ENCODE measurements at regions not wholly inside any gene's neighbourhood (a gene's known extent, or its start where the extent isn't known, plus 50 kb on each side); places are given as distances from the start of the nearest gene placed in this dataset.
"Not testable (repeated sequence)": the region's sequence is repeated elsewhere in the genome, so short reads cannot be mapped to it uniquely, and the experiment has no call there.

DNA sequence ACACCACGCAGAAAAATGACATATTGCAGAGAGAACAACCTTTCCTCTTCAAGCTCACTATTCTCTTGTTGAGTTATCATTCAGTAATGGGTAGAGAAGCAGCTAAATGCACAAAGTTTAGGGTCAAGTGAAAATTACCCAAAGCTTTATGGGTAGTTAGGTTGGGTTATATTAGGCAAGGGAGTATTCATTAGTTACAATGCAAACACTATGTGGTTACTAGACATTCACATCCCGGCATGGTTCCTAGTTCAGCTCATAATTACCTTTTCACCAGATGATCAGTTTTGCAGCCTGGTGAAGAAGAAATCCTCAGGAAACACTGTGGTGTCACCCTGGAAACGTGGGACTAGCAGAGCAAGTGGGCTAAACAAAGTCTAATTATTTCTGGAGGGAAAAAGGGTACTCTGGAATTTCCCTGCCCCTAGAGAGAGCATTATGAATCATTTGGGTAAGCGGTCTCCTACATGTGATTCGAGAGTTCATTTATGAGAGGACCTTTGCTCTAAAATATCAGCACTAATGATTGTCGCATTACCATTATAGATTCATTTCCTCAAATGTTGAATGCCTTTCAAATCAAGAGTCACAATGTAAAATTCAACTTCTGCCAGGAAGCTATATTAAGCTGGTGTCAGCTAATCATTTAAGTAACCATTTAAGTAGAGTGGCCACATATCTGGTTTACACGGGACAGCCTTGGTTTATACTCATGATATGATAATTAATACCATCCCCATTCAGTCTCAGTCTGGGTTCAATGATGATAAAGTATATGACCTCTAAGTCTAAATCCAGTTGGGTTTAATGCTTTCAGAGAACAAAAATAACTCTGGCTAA lies 1208.0 kb downstream of the DIAPH3 start:
- TF ChIP-seq, protein P1, sequence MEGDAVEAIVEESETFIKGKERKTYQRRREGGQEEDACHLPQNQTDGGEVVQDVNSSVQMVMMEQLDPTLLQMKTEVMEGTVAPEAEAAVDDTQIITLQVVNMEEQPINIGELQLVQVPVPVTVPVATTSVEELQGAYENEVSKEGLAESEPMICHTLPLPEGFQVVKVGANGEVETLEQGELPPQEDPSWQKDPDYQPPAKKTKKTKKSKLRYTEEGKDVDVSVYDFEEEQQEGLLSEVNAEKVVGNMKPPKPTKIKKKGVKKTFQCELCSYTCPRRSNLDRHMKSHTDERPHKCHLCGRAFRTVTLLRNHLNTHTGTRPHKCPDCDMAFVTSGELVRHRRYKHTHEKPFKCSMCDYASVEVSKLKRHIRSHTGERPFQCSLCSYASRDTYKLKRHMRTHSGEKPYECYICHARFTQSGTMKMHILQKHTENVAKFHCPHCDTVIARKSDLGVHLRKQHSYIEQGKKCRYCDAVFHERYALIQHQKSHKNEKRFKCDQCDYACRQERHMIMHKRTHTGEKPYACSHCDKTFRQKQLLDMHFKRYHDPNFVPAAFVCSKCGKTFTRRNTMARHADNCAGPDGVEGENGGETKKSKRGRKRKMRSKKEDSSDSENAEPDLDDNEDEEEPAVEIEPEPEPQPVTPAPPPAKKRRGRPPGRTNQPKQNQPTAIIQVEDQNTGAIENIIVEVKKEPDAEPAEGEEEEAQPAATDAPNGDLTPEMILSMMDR (IDR thresholded peaks at IDR 0.05): no peak
- DNase-seq (ENCODE audit: low spot score) (no peak), ATAC-seq (ENCODE audit: low FRiP score) (no peak)

DNA sequence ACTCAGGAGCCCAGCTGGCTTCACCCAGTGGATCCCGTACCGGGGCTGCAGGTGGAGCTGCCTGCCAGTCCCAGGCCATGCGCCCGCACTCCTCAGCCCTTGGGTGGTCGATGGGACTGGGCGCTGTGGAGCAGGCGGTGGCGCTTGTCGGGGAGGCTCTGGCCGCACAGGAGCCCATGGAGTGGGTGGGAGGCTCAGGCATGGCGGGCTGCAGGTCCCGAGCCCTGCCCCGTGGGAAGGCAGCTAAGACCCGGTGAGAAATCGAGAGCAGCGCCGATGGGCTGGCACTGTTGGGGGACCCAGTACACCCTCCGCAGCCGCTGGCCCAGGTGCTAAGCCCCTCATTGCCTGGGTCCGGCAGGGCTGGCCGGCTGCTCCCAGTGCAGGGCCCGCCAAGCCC lies 1205.6 kb downstream of the DIAPH3 start:
- not testable (repeated sequence) for ATAC-seq (ENCODE audit: low FRiP score); DNase-seq (ENCODE audit: low spot score)

DNA sequence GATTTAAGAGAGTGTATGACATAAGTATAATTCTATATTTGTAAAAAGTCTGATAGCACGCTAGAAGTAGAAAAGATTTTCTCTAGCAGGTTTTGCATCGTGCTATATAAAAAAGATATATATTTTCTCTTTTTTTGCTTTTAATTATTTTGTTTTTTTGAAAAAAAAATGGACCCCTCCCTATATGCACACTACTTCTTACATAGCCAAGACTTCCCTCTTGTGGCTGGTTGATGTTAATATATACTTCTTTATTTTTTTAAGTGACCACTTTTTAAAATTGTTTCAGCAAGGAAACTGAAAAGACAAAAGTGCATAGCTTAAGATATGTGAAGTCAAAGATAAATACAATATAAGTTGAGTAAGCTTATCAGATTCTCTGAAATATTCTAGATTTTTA lies 1202.8 kb downstream of the DIAPH3 start:
- no peak for DNase-seq (ENCODE audit: low spot score)
- ATAC-seq (ENCODE audit: low FRiP score): no peak
- TF ChIP-seq, protein P1 (IDR thresholded peaks at IDR 0.05): no peak

DNA sequence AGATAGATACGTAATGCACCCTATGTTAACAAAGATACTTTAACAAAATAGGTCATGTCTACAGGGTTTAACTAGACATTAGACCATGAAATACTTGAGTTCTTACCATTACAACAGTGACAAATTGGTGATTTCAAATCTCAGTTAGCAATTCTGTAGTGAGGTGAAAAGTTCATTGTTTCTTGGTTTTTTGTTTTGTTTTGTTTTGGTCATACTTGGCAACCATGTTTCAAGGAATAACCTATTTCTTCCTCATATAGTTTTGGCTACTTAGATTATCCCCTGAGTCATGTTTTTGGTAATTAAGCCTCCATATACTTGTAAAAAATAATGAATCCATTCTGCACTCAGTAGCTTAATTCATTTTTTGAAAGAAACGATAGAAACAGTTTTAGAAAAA lies 1200.4 kb downstream of the DIAPH3 start:
- no peak for ATAC-seq (ENCODE audit: low FRiP score)
- TF ChIP-seq, protein P1 (IDR thresholded peaks at IDR 0.05): no peak
- DNase-seq (ENCODE audit: low spot score): no peak

DNA sequence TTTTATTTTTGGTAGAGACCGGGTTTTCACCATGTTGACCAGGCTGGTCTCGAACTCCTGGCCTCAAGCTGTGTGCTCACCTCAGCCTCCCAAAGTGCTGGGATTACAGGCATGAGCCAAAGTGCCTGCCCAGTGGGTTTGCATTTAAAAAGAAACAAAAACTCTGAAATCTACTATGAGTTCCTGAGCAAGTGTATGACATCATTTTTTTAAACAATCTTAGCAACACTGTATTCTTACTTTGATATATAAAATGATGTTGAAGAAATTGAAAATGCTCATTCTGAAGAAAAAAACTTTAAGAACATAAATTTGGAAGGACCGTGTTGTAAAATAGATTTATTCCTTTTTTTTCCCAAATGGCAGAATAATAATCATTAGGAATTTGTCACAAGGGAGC lies 1199.7 kb downstream of the DIAPH3 start:
- no peak for DNase-seq (ENCODE audit: low spot score)
- TF ChIP-seq, protein P1 (IDR thresholded peaks at IDR 0.05): no peak
- ATAC-seq (ENCODE audit: low FRiP score): no peak

DNA sequence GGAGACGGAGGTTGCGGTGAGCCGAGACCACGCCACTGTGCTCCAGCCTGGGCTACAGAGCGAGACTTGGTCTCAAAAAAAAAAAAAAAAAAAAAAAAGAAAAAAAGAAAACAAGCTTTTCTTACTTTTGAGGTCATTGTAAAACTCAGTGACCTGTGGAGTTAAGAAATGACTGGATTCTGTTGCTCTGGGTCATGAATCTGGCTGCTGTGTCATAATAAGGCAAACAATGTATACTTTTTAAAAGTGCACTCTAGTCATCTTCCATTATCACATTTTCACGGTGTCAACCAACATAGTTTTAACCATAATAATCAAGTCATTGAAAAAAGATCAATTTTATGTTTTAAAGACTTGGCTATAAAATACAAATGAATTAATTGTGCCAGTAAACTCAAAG lies 1186.6 kb downstream of the DIAPH3 start:
- no peak for ATAC-seq (ENCODE audit: low FRiP score)
- DNase-seq (ENCODE audit: low spot score): no peak
- TF ChIP-seq, protein P1 (IDR thresholded peaks at IDR 0.05): no peak

DNA sequence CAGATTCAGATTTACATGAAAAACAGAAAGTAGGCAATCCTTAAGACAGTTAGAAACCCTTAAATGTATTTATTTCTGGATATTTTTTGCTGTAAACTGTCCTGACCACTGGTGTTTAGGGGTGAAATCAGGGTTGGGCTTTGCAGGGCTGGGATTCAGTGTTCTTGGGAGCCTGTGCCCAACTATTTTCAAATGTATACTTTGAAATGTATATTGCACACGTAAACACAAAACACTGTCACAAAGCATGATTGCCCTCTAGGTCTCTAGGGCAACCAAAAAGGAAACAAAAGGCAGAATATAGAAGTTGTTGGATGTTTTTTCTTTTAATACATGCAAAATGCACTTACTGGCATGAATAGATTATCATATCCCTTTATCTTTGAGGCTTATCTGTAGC lies 1185.4 kb downstream of the DIAPH3 start:
- DNase-seq (ENCODE audit: low spot score) (no peak), ATAC-seq (ENCODE audit: low FRiP score) (no peak)
- TF ChIP-seq, protein P1 (IDR thresholded peaks at IDR 0.05): no peak
